ENCODE measurements at regions not wholly inside any gene's neighbourhood (a gene's known extent, or its start where the extent isn't known, plus 50 kb on each side); places are given as distances from the start of the nearest gene placed in this dataset.

DNA sequence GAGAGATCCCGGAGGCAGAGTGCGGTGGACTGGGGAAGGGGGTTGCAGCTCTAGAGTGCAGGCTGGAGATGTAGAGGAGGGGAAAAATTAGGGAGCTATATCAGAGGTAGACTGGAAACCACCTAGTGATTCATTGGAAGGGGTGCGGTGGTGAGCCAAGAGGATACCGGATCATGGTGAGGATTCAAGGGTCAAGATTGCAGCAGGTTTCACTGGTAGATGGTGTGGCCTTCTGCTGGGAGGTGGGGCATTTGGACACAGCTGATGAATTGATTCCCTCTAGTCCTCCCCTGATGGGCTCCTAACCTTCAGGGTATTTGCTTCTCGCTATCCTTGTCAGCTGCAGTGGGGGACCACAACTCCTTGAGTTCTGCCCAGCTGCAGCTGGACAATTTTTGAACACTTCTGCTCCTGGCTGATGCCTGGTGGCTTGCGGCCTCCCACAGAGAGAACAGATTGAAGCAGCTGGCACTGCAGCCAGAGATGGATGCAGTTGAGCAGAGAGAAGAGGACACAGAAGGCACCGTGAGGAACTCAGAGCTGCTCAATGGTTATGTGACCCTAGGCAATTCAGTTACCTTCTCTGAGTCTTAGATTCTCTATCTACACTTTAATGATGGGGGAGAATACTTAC is 134.4 kb upstream of the ABCA1 start:
- no peaks in the 10 kb centered on the region for H3K9me3 Mint-ChIP-seq (ENCODE audit: low read depth, unreplicated experiment)
- H3K4me3 Mint-ChIP-seq (ENCODE audit: low read depth, unreplicated experiment) = no peak overlapping the region
- peaks cover 17% of the 10 kb centered on the region for H3K4me1 Mint-ChIP-seq (ENCODE audit: low read depth, unreplicated experiment)
- BruUV-seq (replicated peaks) = no TSS peak
- intact Hi-C loops (cut with micrococcal nuclease; ENCODE audit: unreplicated experiment) = no loop called here
- H3K27ac Mint-ChIP-seq (ENCODE audit: unreplicated experiment) = no peak overlapping the region
- no peak for DNase-seq
- H3K36me3 Mint-ChIP-seq (ENCODE audit: insufficient read depth, unreplicated experiment) = peaks cover 8% of the 10 kb centered on the region
- TF ChIP-seq, protein P1, sequence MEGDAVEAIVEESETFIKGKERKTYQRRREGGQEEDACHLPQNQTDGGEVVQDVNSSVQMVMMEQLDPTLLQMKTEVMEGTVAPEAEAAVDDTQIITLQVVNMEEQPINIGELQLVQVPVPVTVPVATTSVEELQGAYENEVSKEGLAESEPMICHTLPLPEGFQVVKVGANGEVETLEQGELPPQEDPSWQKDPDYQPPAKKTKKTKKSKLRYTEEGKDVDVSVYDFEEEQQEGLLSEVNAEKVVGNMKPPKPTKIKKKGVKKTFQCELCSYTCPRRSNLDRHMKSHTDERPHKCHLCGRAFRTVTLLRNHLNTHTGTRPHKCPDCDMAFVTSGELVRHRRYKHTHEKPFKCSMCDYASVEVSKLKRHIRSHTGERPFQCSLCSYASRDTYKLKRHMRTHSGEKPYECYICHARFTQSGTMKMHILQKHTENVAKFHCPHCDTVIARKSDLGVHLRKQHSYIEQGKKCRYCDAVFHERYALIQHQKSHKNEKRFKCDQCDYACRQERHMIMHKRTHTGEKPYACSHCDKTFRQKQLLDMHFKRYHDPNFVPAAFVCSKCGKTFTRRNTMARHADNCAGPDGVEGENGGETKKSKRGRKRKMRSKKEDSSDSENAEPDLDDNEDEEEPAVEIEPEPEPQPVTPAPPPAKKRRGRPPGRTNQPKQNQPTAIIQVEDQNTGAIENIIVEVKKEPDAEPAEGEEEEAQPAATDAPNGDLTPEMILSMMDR (IDR thresholded peaks at IDR 0.05; ENCODE audit: unreplicated experiment) = no peak
- no peaks in the 10 kb centered on the region for H3K27me3 Mint-ChIP-seq (ENCODE audit: unreplicated experiment)
- CTCF ChIA-PET = interaction anchor here (0.5 kb wide), 1 partner anchor 159 kb away, joined by 5 read pairs; no protein-coding TSS in a partner anchor

DNA sequence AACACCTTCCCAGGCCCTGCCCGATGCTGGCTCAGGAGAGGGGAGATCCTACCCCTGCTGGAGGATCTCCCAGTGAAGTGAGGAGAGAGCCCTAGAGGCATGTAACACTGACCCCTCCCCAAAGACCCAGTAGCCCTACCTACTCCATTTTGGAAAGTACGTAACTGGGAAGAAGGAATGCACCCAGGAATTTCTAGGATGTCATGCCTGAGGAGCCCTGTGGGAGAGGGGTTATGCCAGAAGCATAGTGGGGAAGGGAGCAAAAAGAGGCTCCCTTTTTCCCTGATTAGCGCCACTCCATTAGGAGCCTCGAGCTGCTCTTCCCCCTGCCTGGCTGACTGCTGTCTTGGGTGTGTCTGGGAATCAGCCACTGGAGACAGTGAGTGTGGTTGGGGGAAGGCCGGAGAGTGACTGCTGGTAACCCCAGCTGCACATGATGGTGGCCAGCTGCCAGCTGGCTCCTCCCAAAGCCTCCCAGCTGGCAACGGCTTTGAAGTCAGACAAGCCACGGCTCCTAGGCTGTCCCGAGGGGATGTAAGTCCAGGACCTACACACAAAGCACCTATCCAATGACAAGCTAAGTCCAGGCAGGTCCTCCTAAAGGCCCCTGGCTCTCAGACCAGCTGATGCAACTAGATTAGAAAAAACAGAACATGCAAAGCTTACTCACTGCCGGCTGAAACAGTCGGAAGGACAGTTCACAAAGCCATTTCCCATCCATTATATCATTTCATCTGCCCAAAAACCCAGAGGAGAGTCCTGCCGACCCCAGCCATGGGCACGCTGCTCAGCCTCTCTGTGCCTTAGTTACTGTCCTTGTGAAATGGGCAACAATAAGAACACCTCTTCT is 136.5 kb upstream of the ABCA1 start:
- intact Hi-C loops (cut with micrococcal nuclease; ENCODE audit: unreplicated experiment) = loop anchor here (5.0 kb wide), 1 partner anchor 88 kb away; no protein-coding TSS in a partner anchor
- peak; percentile 61 for DNase-seq
- H3K4me1 Mint-ChIP-seq (ENCODE audit: low read depth, unreplicated experiment) = peaks cover 21% of the 10 kb centered on the region
- TF ChIP-seq, protein P1 (IDR thresholded peaks at IDR 0.05; ENCODE audit: unreplicated experiment) = no peak
- CTCF ChIA-PET = interaction anchor here (1.0 to 1.1 kb wide), 2 partner anchors 12 to 138 kb away, joined by 3 to 4 read pairs; no protein-coding TSS in a partner anchor
- no TSS peak for BruUV-seq (replicated peaks)
- H3K36me3 Mint-ChIP-seq (ENCODE audit: insufficient read depth, unreplicated experiment) = peaks cover 8% of the 10 kb centered on the region
- H3K27me3 Mint-ChIP-seq (ENCODE audit: unreplicated experiment) = no peaks in the 10 kb centered on the region
- no peak overlapping the region for H3K4me3 Mint-ChIP-seq (ENCODE audit: low read depth, unreplicated experiment)
- H3K27ac Mint-ChIP-seq (ENCODE audit: unreplicated experiment) = peak overlapping the region; percentile 63
- H3K9me3 Mint-ChIP-seq (ENCODE audit: low read depth, unreplicated experiment) = peaks cover 2% of the 10 kb centered on the region

GRCh38 chr9:105065098-105066088 is 137.4 kb upstream of the ABCA1 start:
- H3K27ac Mint-ChIP-seq (ENCODE audit: unreplicated experiment) = peak overlapping the region; percentile 63
- no peak for DNase-seq
- intact Hi-C loops (cut with micrococcal nuclease; ENCODE audit: unreplicated experiment) = loop anchor here (5.0 kb wide), 1 partner anchor 87 kb away; no protein-coding TSS in a partner anchor
- no TSS peak for BruUV-seq (replicated peaks)
- H3K4me3 Mint-ChIP-seq (ENCODE audit: low read depth, unreplicated experiment) = no peak overlapping the region
- H3K9me3 Mint-ChIP-seq (ENCODE audit: low read depth, unreplicated experiment) = peaks cover 2% of the 10 kb centered on the region
- peaks cover 8% of the 10 kb centered on the region for H3K36me3 Mint-ChIP-seq (ENCODE audit: insufficient read depth, unreplicated experiment)
- peaks cover 27% of the 10 kb centered on the region for H3K4me1 Mint-ChIP-seq (ENCODE audit: low read depth, unreplicated experiment)
- TF ChIP-seq, protein P1 (IDR thresholded peaks at IDR 0.05; ENCODE audit: unreplicated experiment) = no peak
- CTCF ChIA-PET = interaction anchor here (0.5 to 1.0 kb wide), 2 partner anchors 139 to 204 kb away, joined by 3 to 4 read pairs; no protein-coding TSS in a partner anchor
- H3K27me3 Mint-ChIP-seq (ENCODE audit: unreplicated experiment) = no peaks in the 10 kb centered on the region
